ENCODE measurements at regions not wholly inside any gene's neighbourhood (a gene's known extent, or its start where the extent isn't known, plus 50 kb on each side); places are given as distances from the start of the nearest gene placed in this dataset.

GRCh38 chr2:56040189-56040588 is 116.6 kb upstream of the EFEMP1 start:
- Histone ChIP-seq H2BK5ac (ENCODE audit: low read depth, low read length) (no peak overlapping the region), H2BK12ac (ENCODE audit: low read depth, low read length) (no peak overlapping the region), H3K36me3 (ENCODE audit: control insufficient read depth in 2 of 4, insufficient read depth in 4 of 4, low read length in 3 of 4) (no peaks in the 10 kb centered on the region), H2BK120ac (replicated peaks; ENCODE audit: low read depth, low read length) (no peak overlapping the region), H3K4me2 (ENCODE audit: insufficient read depth in 1 of 2, low read depth in 2 of 2, low read length in 2 of 2) (no peak overlapping the region), H2AK5ac (ENCODE audit: low read depth, low read length) (no peak overlapping the region), H3K23ac (ENCODE audit: insufficient read length) (no peak overlapping the region), H3K27me3 (replicated peaks in 1 of 4; ENCODE audit: control insufficient read depth in 3 of 4, extremely low read depth in 1 of 4, insufficient read depth in 3 of 4, low read length in 3 of 4) (no peaks in the 10 kb centered on the region), H3K18ac (ENCODE audit: extremely low read depth, low read length) (no peak overlapping the region), H4K20me1 (replicated peaks in 1 of 2; ENCODE audit: control insufficient read depth in 1 of 2, insufficient read depth in 2 of 2, low read length in 2 of 2) (no peaks in the 10 kb centered on the region), H2BK20ac (ENCODE audit: low read length) (no peak overlapping the region), H2BK15ac (ENCODE audit: low read length) (no peak overlapping the region), H3K27ac (ENCODE audit: low read depth, low read length) (no peak overlapping the region), H4K91ac (replicated peaks; ENCODE audit: insufficient read length, low read length) (no peak overlapping the region), H3K14ac (ENCODE audit: insufficient read length) (no peak overlapping the region), H3K9me3 (ENCODE audit: insufficient read depth in 2 of 2, low read depth in 1 of 2, low read length in 1 of 2) (no peaks in the 10 kb centered on the region), H3K9ac (replicated peaks in 1 of 4; ENCODE audit: extremely low read depth in 1 of 4, low read depth in 3 of 4, low read length in 3 of 4) (no peak overlapping the region), H3K79me2 (ENCODE audit: control insufficient read depth in 1 of 2, insufficient read depth in 2 of 2, low read length in 2 of 2) (no peaks in the 10 kb centered on the region), H3K79me1 (ENCODE audit: low read depth, low read length) (no peaks in the 10 kb centered on the region), H4K5ac (ENCODE audit: insufficient read length, low read depth, low read length) (no peak overlapping the region), H3K4me3 (ENCODE audit: extremely low read depth in 1 of 4, insufficient read depth in 2 of 4, low read depth in 3 of 4, low read length in 4 of 4) (no peak overlapping the region), H3K4me1 (replicated peaks in 1 of 4; ENCODE audit: control insufficient read depth in 3 of 4, insufficient read depth in 4 of 4, low read length in 3 of 4) (no peaks in the 10 kb centered on the region), H2AFZ (ENCODE audit: low read length) (no peak overlapping the region), H4K8ac (ENCODE audit: extremely low read depth, insufficient read depth, low read length) (no peak overlapping the region), H3K23me2 (ENCODE audit: low read depth, low read length) (no peaks in the 10 kb centered on the region), H3K4ac (replicated peaks; ENCODE audit: insufficient read length, low read depth, low read length) (no peak overlapping the region), H3K56ac (replicated peaks; ENCODE audit: insufficient read length, low read depth, low read length) (no peak overlapping the region)
- DNase-seq (ENCODE audit: low read depth in 1 of 2, low spot score in 2 of 2) (no peak), FAIRE-seq (no peak)
- 75% methylated on average over 3 of the region's 3 CpGs; no CpG with 5 or more reads in 1 of the 2 experiments for whole genome bisulfite sequencing, 2 experiments (ENCODE audit: extremely low coverage in 1 of 2, insufficient coverage in 1 of 2, insufficient read length in 1 of 2, insufficient replicate concordance in 2 of 2, low coverage in 1 of 2, low lambda C conversion rate in 2 of 2, missing lambda C conversion rate in 1 of 2)
- POLR2A ChIA-PET (ENCODE audit: partially characterized antibody): no interaction called here
- CTCF ChIA-PET (ENCODE audit: partially characterized antibody): interaction anchor here (0.6 to 0.7 kb wide), 2 partner anchors 85 to 391 kb away, joined by 3 to 4 read pairs; no protein-coding TSS in a partner anchor
- no peak for TF ChIP-seq GABPA (IDR thresholded peaks at IDR 0.05; ENCODE audit: borderline replicate concordance, insufficient read depth, low read length)
- no peak for TF ChIP-seq BRCA1 (IDR thresholded peaks at IDR 0.05; ENCODE audit: low read depth, low read length)
- no peak for TF ChIP-seq RXRA (IDR thresholded peaks at IDR 0.05; ENCODE audit: insufficient read depth, low read depth, low read length)
- no peak for TF ChIP-seq CTCF (IDR thresholded peaks at IDR 0.05; ENCODE audit: control extremely low read depth in 1 of 3, insufficient read depth in 1 of 3, low read depth in 1 of 3, low read length in 3 of 3)
- TF ChIP-seq RBBP5 (IDR thresholded peaks at IDR 0.05; ENCODE audit: borderline replicate concordance, low read depth, low read length): no peak
- TF ChIP-seq RNF2 (IDR thresholded peaks at IDR 0.05; ENCODE audit: borderline replicate concordance, low read depth, low read length, missing control alignments, poor library complexity, severe bottlenecking): no peak
- no peak for TF ChIP-seq RFX5 (IDR thresholded peaks at IDR 0.05; ENCODE audit: borderline replicate concordance, low read depth, low read length)
- TF ChIP-seq POLR2A (IDR thresholded peaks at IDR 0.05; ENCODE audit: control extremely low read depth in 1 of 2, low read depth in 2 of 2, low read length in 2 of 2): no peak
- TF ChIP-seq GTF2F1 (IDR thresholded peaks at IDR 0.05; ENCODE audit: borderline replicate concordance, low read depth, low read length): no peak
- TF ChIP-seq YY1 (IDR thresholded peaks at IDR 0.05; ENCODE audit: low read depth, low read length): no peak
- no peak for TF ChIP-seq TAF1 (IDR thresholded peaks at IDR 0.05; ENCODE audit: low read depth, low read length)
- no peak for TF ChIP-seq SP1 (IDR thresholded peaks at IDR 0.05; ENCODE audit: low read depth, low read length)

Data from H1 (cell line).